K562 (cell line): ENCODE measurements at regions not wholly inside any gene's neighbourhood (a gene's known extent, or its start where the extent isn't known, plus 50 kb on each side); places are given as distances from the start of the nearest gene placed in this dataset.
A peak's percentile ranks its signal among the peaks of the same experiment; 100 is the strongest.

ENCODE experiments used
- ATAC-seq: fragments of 200-7000 bp; cut with Tn5 transposase; 3 replicates; pipeline ENCODE4 v1.9.1; 2020; ENCODE audit warnings: moderate library complexity
- BruUV-seq: library from RNA; stranded (reverse); fragments of 400-500 nt; replicated peaks from 2 replicates; lab custom pipeline; 2021; lab: Mats Ljungman, UMichigan
- CTCF ChIA-PET: fragments of 300-600 bp; formaldehyde crosslinking; extraction: SDS; loops from one replicate; lab custom pipeline; 2021; ENCODE audit warnings: low intra/inter-chr PET ratio; lab: Yijun Ruan, JAX
- POLR2A ChIA-PET: fragments of 300-600, 350-650 bp; sonication (Branson Sonifier 250); formaldehyde crosslinking; extraction: SDS; loops from one replicate; lab custom pipeline; 2021; ENCODE audit warnings: antibody characterized with exemption, inconsistent platforms; lab: Yijun Ruan, JAX
- DNase-seq, 4 experiments: peaks; one replicate each; pipeline versions ENCODE4 v3.0.0 to v3.0.0-alpha.2; 2011 to 2018; ENCODE audit warnings: low spot score in 3 of 4, mixed read lengths in 3 of 4; ENCODE audit errors: extremely low read depth in 1 of 4
- FAIRE-seq: peaks from 2 replicates; lab custom pipeline; 2011; peaks lifted over from hg19 to GRCh38; lab: Jason Lieb, UNC
- H2AFZ ChIP-seq: 2 replicates; pipeline ENCODE4 v1.6.0; 2011; ENCODE audit warnings: low read depth, low read length, control low read depth, inconsistent platforms
- H3K27ac ChIP-seq: fragments of 200-600 bp; 3 replicates; pipeline ENCODE4 v1.8.0; 2011; ENCODE audit warnings: low read depth, mild to moderate bottlenecking, control low read depth, inconsistent platforms, low read length, moderate library complexity, mixed read lengths; ENCODE audit errors: extremely low read depth
- H3K27me3 ChIP-seq, 2 experiments: fragments of 300-600 bp in 1 of 2; 2 replicates in 1 of 2; 3 replicates in 1 of 2; pipeline versions ENCODE4 v1.6.0 to v1.8.0; 2011; ENCODE audit warnings: inconsistent platforms in 2 of 2, low read length in 2 of 2, mild to moderate bottlenecking in 1 of 2, mixed read lengths in 1 of 2, moderate library complexity in 1 of 2; ENCODE audit not compliant: control insufficient read depth in 2 of 2, insufficient read depth in 2 of 2
- H3K36me3 ChIP-seq: fragments of 300-600 bp; 3 replicates; pipeline ENCODE4 v1.8.0; 2011; ENCODE audit warnings: mild to moderate bottlenecking, low read length, inconsistent platforms; ENCODE audit not compliant: control insufficient read depth, insufficient read depth
- H3K4me1 ChIP-seq, 2 experiments: fragments of 200-600 bp in 1 of 2; replicated peaks in 1 of 2; 2 replicates in 1 of 2; 3 replicates in 1 of 2; pipeline versions ENCODE4 v1.5.1 to v1.8.0; 2011; ENCODE audit warnings: inconsistent platforms in 2 of 2, low read length in 2 of 2, mild to moderate bottlenecking in 1 of 2, mixed read lengths in 1 of 2, moderate library complexity in 1 of 2; ENCODE audit not compliant: control insufficient read depth in 2 of 2, insufficient read depth in 2 of 2
- H3K4me2 ChIP-seq: 2 replicates; pipeline ENCODE4 v1.6.1; 2011; ENCODE audit warnings: low read length, control low read depth, inconsistent platforms, mixed read lengths; ENCODE audit not compliant: insufficient read depth
- H3K4me3 ChIP-seq: fragments of 200-600 bp; sonication (generic), shearing (Covaris generic); 2 replicates; pipeline ENCODE4 v1.5.1; 2016; ENCODE audit warnings: control low read depth, inconsistent platforms
- H3K79me2 ChIP-seq: fragments of 200-600 bp; 3 replicates; pipeline ENCODE4 v1.8.0; 2011; ENCODE audit warnings: low read length, inconsistent platforms; ENCODE audit not compliant: control insufficient read depth, insufficient read depth
- H3K9ac ChIP-seq, 2 experiments: 2 replicates each; pipeline versions ENCODE4 v1.6.0 to v1.6.1; 2011; ENCODE audit warnings: low read depth in 2 of 2, low read length in 2 of 2, control low read depth in 1 of 2, inconsistent platforms in 1 of 2, mild to moderate bottlenecking in 1 of 2, mixed read lengths in 1 of 2; ENCODE audit not compliant: insufficient read depth in 1 of 2
- H3K9me1 ChIP-seq: one replicate; pipeline ENCODE4 v1.6.0; 2011; ENCODE audit warnings: inconsistent platforms, mild to moderate bottlenecking, low read length, moderate library complexity; ENCODE audit not compliant: control insufficient read depth, insufficient read depth
- H3K9me3 ChIP-seq: replicated peaks from 2 replicates; pipeline ENCODE4 v1.5.1; 2011; ENCODE audit warnings: low read depth, low read length, inconsistent platforms; ENCODE audit not compliant: control insufficient read depth, insufficient read depth
- H4K20me1 ChIP-seq: replicated peaks from 2 replicates; pipeline ENCODE4 v1.6.1; 2011; ENCODE audit warnings: low read length, inconsistent platforms, mixed read lengths; ENCODE audit not compliant: control insufficient read depth, insufficient read depth
- BCOR ChIP-seq: fragments of 450-650 bp; IDR thresholded peaks from 2 replicates; pipeline ENCODE4 v1.6.1; 2016
- HDAC8 ChIP-seq: fragments of 450-650 bp; IDR thresholded peaks from 2 replicates; pipeline ENCODE4 v1.6.1; 2016; ENCODE audit warnings: mild to moderate bottlenecking, missing genetic modification characterization, moderate library complexity, missing compliant biosample characterization
- L3MBTL2 ChIP-seq: fragments of 450-650 bp; IDR thresholded peaks from 2 replicates; pipeline ENCODE4 v1.6.1; 2016; ENCODE audit warnings: mild to moderate bottlenecking, moderate library complexity
- MEIS2 ChIP-seq: fragments of 450-650 bp; IDR thresholded peaks from 2 replicates; pipeline ENCODE4 v1.6.1; 2014; ENCODE audit warnings: mild to moderate bottlenecking; ENCODE audit not compliant: partially characterized antibody
- WGBS: fragments of 100-300 bp; shearing (Covaris generic); methylation state at CpG from one replicate; pipeline ENCODE4 v1.1.6; 2016; ENCODE audit warnings: low coverage, mixed read lengths; ENCODE audit not compliant: insufficient coverage; ENCODE audit errors: missing lambda C conversion rate; 5-methylcytosine and 5-hydroxymethylcytosine counted together
- in situ Hi-C: fragments of 300-500 bp; cut with MboI; formaldehyde crosslinking; loops from 4 replicates; pipeline ENCODE4 v1.15.0; 2018; ENCODE audit warnings: inconsistent platforms, mixed read lengths
- intact Hi-C: fragments of 100-400 bp; cut with micrococcal nuclease; formaldehyde crosslinking; loops from 2 replicates; pipeline ENCODE4 v1.14.2; 2022

- ATAC-seq, result no peak
- WGBS, result 0% methylated on average over 1 of the region's 1 CpG
- POLR2A ChIA-PET, result interaction anchor here (0.6 kb wide), 2 partner anchors 73 to 95 kb away, joined by 3 read pairs; no protein-coding TSS in a partner anchor
- peaks cover 9 to 16% of the 10 kb centered on the region in 2 experiments for H3K27me3 ChIP-seq
- intact Hi-C loops, result loop anchor here (5.0 kb wide), 1 partner anchor 128 kb away; no protein-coding TSS in a partner anchor
- no peak for DNase-seq
- no peaks in the 10 kb centered on the region for H3K9me1 ChIP-seq
- no peak for TF ChIP-seq HDAC8
- H3K36me3 ChIP-seq, result no peaks in the 10 kb centered on the region
- H4K20me1 ChIP-seq, result no peaks in the 10 kb centered on the region
- H2AFZ ChIP-seq, result no peak overlapping the region
- H3K4me2 ChIP-seq, result no peak overlapping the region
- no peak for FAIRE-seq
- BruUV-seq, result no TSS peak
- H3K79me2 ChIP-seq, result no peaks in the 10 kb centered on the region
- H3K27ac ChIP-seq, result no peak overlapping the region
- H3K9ac ChIP-seq, result no peak overlapping the region
- no peaks in the 10 kb centered on the region for H3K4me1 ChIP-seq
- no peaks in the 10 kb centered on the region for H3K9me3 ChIP-seq
- in situ Hi-C loops, result no loop called here
- CTCF ChIA-PET, result no interaction called here
- H3K4me3 ChIP-seq, result no peak overlapping the region
These were observed 246.1 kb downstream of the MYLK4 start for GRCh38 chr6:2504495-2505064.

DNA sequence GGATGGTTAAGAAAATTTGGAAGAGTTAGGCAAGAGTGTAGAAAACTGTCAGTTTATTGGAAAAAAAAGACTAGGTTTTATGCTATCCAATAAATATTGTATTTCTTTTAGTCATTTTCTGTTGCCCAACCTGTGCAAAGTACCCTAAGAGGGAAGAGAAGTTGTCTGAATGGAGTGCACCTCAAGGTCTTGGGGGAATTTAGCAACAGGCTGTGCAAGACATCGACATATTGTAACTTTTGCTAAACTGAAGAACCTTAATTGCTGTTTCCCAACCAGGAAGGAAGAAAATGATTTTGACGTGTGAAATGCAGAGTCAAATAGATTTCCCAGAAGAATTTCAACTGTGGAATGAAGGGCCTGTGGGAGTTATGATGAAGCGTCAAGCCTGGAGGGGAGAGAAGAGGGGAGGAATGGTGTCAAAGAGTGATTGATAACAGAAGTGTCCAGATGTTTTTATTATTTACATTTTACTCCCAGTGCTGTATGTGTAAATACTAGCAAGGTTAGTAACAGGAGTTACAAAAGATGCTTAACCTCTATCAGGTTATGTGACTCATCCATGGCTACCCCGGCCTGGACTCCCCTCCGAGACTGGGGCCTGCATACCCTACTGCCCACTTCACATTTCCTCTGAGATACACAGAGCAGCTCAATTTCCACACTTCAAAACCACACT, 246.8 kb downstream of the MYLK4 start:
- Histone ChIP-seq H2AFZ (no peak overlapping the region), H4K20me1 (no peaks in the 10 kb centered on the region), H3K36me3 (no peaks in the 10 kb centered on the region), H3K9ac (no peak overlapping the region), H3K9me3 (no peaks in the 10 kb centered on the region), H3K4me2 (no peak overlapping the region), H3K79me2 (no peaks in the 10 kb centered on the region), H3K4me3 (no peak overlapping the region), H3K27ac (no peak overlapping the region), H3K4me1 (no peaks in the 10 kb centered on the region)
- ChIA-PET CTCF (no interaction called here), POLR2A (interaction anchor here (0.6 kb wide), 2 partner anchors 72 to 94 kb away, joined by 3 read pairs; no protein-coding TSS in a partner anchor)
- no peak for ATAC-seq
- in situ Hi-C loops, result no loop called here
- intact Hi-C loops, result no loop called here
- 0% methylated on average over 5 of the region's 5 CpGs for WGBS
- DNase-seq, result no peak
- no peak for FAIRE-seq
- BruUV-seq, result no TSS peak
- TF ChIP-seq MEIS2, result peak; percentile 54
- TF ChIP-seq BCOR, result no peak
- TF ChIP-seq L3MBTL2, result no peak
- TF ChIP-seq, all 486 proteins: peak for 1
- Histone ChIP-seq H3K9me1 (no peaks in the 10 kb centered on the region), H3K27me3 (peaks cover 6 to 12% of the 10 kb centered on the region in 2 experiments; a peak in 4 of 5 replicates)
